ENCODE measurements at regions not wholly inside any gene's neighbourhood (a gene's known extent, or its start where the extent isn't known, plus 50 kb on each side); places are given as distances from the start of the nearest gene placed in this dataset.
A peak's percentile ranks its signal among the peaks of the same experiment; 100 is the strongest.
"Not testable (repeated sequence)": the region's sequence is repeated elsewhere in the genome, so short reads cannot be mapped to it uniquely, and the experiment has no call there.

DNA sequence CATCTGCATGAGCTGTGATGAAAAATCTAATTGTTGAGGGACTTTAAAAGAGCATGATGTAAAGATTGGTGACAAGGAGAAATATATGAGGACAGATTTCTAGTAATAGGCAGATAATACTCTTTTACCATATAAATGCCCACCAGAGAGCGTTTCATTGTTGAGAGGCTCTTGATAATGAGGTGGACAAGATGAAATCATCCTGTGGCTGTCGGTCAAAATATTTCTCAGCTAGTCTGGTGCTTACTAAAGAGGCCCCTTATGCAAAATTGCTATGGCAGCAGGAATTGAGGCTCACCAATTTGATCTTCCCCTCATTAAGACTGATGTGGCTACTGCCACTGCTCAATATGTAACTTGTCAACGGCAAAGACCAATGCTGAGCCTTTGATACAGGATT lies 225.0 kb upstream of the RASGRP1 start (continued):
- no peak for TF ChIP-seq TSHZ2 (CRISPR knock-in tag; IDR thresholded peaks at IDR 0.05)
- no peak for TF ChIP-seq CSDC2 (CRISPR knock-in tag; IDR thresholded peaks at IDR 0.05)
- TF ChIP-seq SNAI2 (CRISPR knock-in tag; IDR thresholded peaks at IDR 0.05) = no peak
- no peak for TF ChIP-seq GLIS3 (CRISPR knock-in tag; IDR thresholded peaks at IDR 0.05)
- no peak for TF ChIP-seq ZNF70 (CRISPR knock-in tag; IDR thresholded peaks at IDR 0.05)
- TF ChIP-seq ZNF8 (CRISPR knock-in tag; IDR thresholded peaks at IDR 0.05) = no peak
- TF ChIP-seq CSRNP3 (CRISPR knock-in tag; IDR thresholded peaks at IDR 0.05) = no peak
- no peak for TF ChIP-seq BACH2 (CRISPR knock-in tag; IDR thresholded peaks at IDR 0.05; ENCODE audit: borderline replicate concordance)

- ATAC-seq = no peak
- TF ChIP-seq CREB5 (CRISPR knock-in tag; IDR thresholded peaks at IDR 0.05; ENCODE audit: low read depth) (no peak), CSDC2 (CRISPR knock-in tag; IDR thresholded peaks at IDR 0.05) (no peak), RARB (CRISPR knock-in tag; IDR thresholded peaks at IDR 0.05) (no peak), ISL1 (CRISPR knock-in tag; IDR thresholded peaks at IDR 0.05) (no peak), BACH2 (CRISPR knock-in tag; IDR thresholded peaks at IDR 0.05; ENCODE audit: borderline replicate concordance) (no peak), ARNTL (CRISPR knock-in tag; IDR thresholded peaks at IDR 0.05; ENCODE audit: borderline replicate concordance, low read depth) (no peak), CSRNP3 (CRISPR knock-in tag; IDR thresholded peaks at IDR 0.05) (no peak), GLIS3 (CRISPR knock-in tag; IDR thresholded peaks at IDR 0.05) (no peak), PPARA (CRISPR knock-in tag; IDR thresholded peaks at IDR 0.05; ENCODE audit: borderline replicate concordance) (no peak), ZFP3 (CRISPR knock-in tag; IDR thresholded peaks at IDR 0.05) (no peak)
Observed at GRCh38 chr15:38793206-38793810, 228.7 kb upstream of the RASGRP1 start.

DNA sequence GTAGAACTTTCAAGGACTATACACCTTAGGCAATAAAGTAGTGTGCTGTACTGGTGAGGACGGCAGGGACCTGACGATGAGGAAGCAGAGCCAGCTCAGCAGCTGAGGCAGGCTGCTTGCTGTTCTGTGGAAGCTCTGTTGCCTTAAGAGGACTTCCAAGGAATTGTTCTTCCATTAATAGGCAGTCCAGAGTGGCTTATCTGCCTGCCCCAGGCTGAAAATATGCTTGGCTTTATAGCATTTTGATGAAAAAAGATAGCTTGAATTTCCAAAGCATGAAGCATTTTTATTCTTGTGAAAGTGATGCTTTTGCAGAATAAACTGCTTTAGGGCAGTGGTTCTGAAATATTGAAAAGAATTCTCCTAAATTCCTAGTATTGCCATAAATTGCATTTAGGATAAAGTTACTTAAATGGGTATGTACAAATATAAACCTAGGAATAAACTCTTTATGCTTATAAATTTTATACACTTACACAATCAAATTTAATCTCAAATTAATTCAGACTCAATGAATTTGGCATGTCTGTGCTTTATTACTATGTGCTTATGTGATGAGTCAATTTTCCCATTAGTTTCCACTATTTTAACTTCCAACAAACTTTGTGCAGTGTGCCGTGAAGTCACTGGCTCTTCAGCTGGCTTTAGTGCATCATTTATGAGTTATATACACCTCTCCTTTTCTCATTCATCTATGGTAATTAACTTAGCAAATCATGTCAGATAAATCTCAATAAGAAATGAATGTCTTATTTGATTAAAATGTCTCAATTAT lies 231.0 kb upstream of the RASGRP1 start:
- no peak; the same call in 2 of the 3 replicates for ATAC-seq
- TF ChIP-seq ZFP30 (CRISPR knock-in tag; IDR thresholded peaks at IDR 0.05) = no peak
- peak; percentile 15; the same call in 1 of the 2 replicates for TF ChIP-seq TCF4 (CRISPR knock-in tag; IDR thresholded peaks at IDR 0.05; ENCODE audit: borderline replicate concordance)

GRCh38 chr15:38796589-38796988 lies 232.0 kb upstream of the RASGRP1 start:
- ATAC-seq = no peak
- no peak for TF ChIP-seq CSRNP3 (CRISPR knock-in tag; IDR thresholded peaks at IDR 0.05)
- peak; percentile 85 for TF ChIP-seq ZNF70 (CRISPR knock-in tag; IDR thresholded peaks at IDR 0.05)
- TF ChIP-seq, protein P1, sequence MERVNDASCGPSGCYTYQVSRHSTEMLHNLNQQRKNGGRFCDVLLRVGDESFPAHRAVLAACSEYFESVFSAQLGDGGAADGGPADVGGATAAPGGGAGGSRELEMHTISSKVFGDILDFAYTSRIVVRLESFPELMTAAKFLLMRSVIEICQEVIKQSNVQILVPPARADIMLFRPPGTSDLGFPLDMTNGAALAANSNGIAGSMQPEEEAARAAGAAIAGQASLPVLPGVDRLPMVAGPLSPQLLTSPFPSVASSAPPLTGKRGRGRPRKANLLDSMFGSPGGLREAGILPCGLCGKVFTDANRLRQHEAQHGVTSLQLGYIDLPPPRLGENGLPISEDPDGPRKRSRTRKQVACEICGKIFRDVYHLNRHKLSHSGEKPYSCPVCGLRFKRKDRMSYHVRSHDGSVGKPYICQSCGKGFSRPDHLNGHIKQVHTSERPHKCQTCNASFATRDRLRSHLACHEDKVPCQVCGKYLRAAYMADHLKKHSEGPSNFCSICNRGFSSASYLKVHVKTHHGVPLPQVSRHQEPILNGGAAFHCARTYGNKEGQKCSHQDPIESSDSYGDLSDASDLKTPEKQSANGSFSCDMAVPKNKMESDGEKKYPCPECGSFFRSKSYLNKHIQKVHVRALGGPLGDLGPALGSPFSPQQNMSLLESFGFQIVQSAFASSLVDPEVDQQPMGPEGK (CRISPR knock-in tag; IDR thresholded peaks at IDR 0.05; ENCODE audit: borderline replicate concordance) = no peak

DNA sequence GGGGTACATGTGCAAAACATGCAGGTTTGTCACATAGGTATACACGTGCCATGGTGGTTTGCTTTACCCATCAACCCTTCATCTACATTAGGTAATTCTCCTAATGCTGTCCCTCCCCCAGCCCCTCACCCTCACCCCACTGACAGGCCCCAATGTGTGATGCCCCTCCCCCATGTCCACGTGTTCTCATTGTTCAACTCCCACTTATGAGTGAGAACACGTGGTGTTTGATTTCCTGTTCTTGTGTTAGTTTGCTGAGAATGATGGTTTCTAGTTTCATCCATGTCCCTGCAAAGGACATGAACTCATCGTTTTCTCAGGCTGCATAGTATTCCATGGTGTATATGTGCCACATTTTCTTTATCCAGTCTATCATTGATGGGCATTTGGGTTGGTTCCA lies 232.9 kb upstream of the RASGRP1 start:
- ATAC-seq = not testable (repeated sequence)

DNA sequence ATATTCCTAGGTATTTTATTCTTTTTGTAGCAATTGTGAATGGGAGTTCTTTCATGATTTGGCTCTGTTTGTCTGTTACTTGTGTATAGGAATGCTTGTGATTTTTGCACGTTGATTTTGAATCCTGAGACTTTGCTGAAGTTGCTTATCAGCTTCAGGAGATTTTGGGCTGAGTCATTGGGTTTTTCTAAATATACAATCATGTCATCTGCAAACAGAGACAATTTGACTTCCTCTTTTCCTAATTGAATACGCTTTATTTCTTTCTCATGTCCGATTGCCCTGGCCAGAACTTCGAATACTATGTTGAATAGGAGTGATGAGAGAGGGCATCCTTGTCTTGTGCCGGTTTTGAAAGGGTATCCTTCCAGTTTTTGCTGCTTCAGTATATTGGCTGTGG lies 234.6 kb upstream of the RASGRP1 start:
- ATAC-seq = not testable (repeated sequence)
